Urinary bladder (tissue), 3 donors: ENCODE measurements at regions not wholly inside any gene's neighbourhood (a gene's known extent, or its start where the extent isn't known, plus 50 kb on each side); places are given as distances from the start of the nearest gene placed in this dataset.

Experiments used
- DNase-seq: peaks from one replicate; pipeline ENCODE4 v3.0.0-alpha.2; 2015; ENCODE audit errors: extremely low spot score
- H3K27ac ChIP-seq: one replicate; pipeline ENCODE4 v1.5.1; 2013; ENCODE audit warnings: low read depth, mild to moderate bottlenecking, moderate library complexity
- H3K36me3 ChIP-seq: one replicate; pipeline ENCODE4 v1.6.1; 2013; ENCODE audit warnings: mild to moderate bottlenecking, moderate library complexity; ENCODE audit not compliant: insufficient read depth
- H3K4me1 ChIP-seq: one replicate; pipeline ENCODE4 v1.6.1; 2013; ENCODE audit warnings: mild to moderate bottlenecking, moderate library complexity; ENCODE audit not compliant: insufficient read depth
- H3K4me3 ChIP-seq: one replicate; pipeline ENCODE4 v1.5.1; 2013; ENCODE audit warnings: low read depth, low read length
- WGBS: extraction: QIAGEN DNeasy Blood & Tissue Kit; methylation state at CpG from one replicate; pipeline ENCODE4 v1.1.7; 2013; 5-methylcytosine and 5-hydroxymethylcytosine counted together
- donor health status: healthy with polysubstance abuse.
- donor health status: healthy.

DNA sequence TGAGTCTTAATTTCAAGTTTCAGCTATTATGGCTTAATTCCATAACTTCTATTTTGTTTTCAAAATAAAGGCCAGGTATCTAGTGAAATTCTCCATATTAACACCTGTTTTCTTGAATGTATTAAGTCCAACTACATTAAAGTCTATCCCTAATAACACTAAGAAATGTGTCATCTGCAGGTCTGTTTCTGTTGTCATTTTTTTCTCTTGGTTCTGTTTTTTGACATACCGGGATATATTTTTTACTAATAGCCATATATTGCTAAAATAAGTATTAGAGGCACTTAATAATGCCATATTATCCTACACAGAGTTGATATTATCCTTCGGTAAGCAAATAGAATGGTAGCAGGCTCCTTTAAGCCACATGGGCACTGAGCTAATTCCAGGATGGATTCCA, 176.0 kb upstream of the MPPED2 start:
- Histone ChIP-seq H3K4me1 (no peaks in the 10 kb centered on the region), H3K4me3 (no peak overlapping the region), H3K36me3 (no peaks in the 10 kb centered on the region), H3K27ac (no peak overlapping the region)
- 94% methylated on average over 2 of the region's 2 CpGs for WGBS
- no peak for DNase-seq

DNA sequence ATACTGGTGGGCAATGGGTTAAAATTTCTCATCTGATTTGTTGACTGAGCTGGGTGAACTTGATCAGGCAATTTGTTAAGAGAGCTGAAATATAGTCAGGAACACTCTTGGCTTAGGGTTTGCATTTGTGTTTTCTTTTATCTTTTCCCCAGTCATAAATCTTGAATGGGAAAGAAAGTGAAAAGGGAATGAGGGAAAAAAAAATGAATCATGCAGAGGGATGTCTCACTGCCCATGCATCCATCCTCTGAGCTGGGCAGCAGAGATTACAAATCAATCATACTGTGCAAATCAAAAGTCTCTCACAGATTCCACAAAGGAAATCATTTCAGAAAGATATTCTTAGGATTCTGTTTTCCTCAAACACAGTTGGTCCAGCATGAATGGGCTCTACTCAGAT, 174.2 kb upstream of the MPPED2 start:
- Histone ChIP-seq H3K4me1 (no peaks in the 10 kb centered on the region), H3K27ac (no peak overlapping the region), H3K36me3 (no peaks in the 10 kb centered on the region), H3K4me3 (no peak overlapping the region)
- no peak for DNase-seq

GRCh38 chr11:30758946-30759504, 172.9 kb upstream of the MPPED2 start:
- WGBS, result 33% methylated on average over 11 of the region's 11 CpGs
- Histone ChIP-seq H3K36me3 (no peaks in the 10 kb centered on the region), H3K27ac (no peak overlapping the region), H3K4me1 (no peaks in the 10 kb centered on the region), H3K4me3 (no peak overlapping the region)
- no peak for DNase-seq

- no peak overlapping the region for H3K4me3 ChIP-seq
- 49% methylated on average over 1 of the region's 1 CpG for WGBS
- no peaks in the 10 kb centered on the region for H3K36me3 ChIP-seq
- no peak for DNase-seq
- H3K27ac ChIP-seq, result no peak overlapping the region
- H3K4me1 ChIP-seq, result no peaks in the 10 kb centered on the region
Measured at GRCh38 chr11:30758518-30758917, 172.4 kb upstream of the MPPED2 start.

DNA sequence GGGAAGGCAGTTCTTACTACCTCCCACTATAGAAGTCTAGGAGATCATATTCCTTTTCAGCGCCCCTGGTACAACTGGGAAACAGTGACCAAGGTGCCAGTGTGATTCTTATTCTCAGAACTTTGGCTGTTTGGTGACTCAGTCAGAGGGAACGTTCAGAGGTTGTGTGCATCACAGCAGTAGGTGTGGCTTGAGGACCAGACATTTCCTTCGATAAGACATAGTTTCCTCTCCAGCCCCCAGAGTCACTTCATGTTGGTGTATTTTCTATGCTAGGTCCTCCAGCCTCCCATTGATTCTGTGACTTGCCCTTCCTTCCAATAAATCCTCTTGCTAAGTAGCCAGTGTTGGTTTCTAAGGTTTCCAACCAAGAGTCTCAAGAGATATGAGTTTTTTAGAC, 171.9 kb upstream of the MPPED2 start:
- WGBS, result 70% methylated on average over 3 of the region's 3 CpGs
- Histone ChIP-seq H3K4me1 (no peaks in the 10 kb centered on the region), H3K27ac (no peak overlapping the region), H3K36me3 (no peaks in the 10 kb centered on the region), H3K4me3 (no peak overlapping the region)
- DNase-seq, result no peak

- Histone ChIP-seq H3K4me3 (no peak overlapping the region), H3K4me1 (no peaks in the 10 kb centered on the region), H3K27ac (no peak overlapping the region), H3K36me3 (no peaks in the 10 kb centered on the region)
- WGBS, result 38% methylated on average over 2 of the region's 2 CpGs
- no peak for DNase-seq
Measured at GRCh38 chr11:30753994-30754393, 167.8 kb upstream of the MPPED2 start.

DNA sequence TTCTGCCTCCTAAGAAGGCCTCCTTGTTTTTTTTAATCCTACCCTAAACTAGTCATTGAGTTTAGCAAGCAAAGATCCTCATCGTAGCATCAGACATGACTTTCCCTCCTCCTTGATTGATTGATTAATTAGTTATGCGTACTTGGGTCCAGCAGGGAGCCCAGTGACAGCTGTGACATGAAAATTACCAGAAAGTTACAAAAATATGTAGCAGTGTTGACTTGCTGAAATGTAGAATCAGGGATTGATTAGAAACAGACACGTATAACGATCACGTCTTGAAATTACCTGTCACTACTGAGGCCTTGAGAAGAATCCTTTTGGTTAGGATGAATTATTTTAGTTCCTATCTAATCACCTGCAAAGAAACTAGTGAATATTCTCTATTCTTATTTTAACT, 167.4 kb upstream of the MPPED2 start:
- Histone ChIP-seq H3K4me3 (no peak overlapping the region), H3K36me3 (no peaks in the 10 kb centered on the region), H3K4me1 (no peaks in the 10 kb centered on the region), H3K27ac (no peak overlapping the region)
- WGBS, result 80% methylated on average over 5 of the region's 5 CpGs
- DNase-seq, result no peak

GRCh38 chr11:30749268-30749667, 163.1 kb upstream of the MPPED2 start:
- no peak for DNase-seq
- Histone ChIP-seq H3K27ac (no peak overlapping the region), H3K4me1 (no peaks in the 10 kb centered on the region), H3K36me3 (no peaks in the 10 kb centered on the region), H3K4me3 (no peak overlapping the region)
- 46% methylated on average over 2 of the region's 2 CpGs for WGBS

GRCh38 chr11:30741039-30741550, 154.9 kb upstream of the MPPED2 start:
- WGBS, result 49% methylated on average over 10 of the region's 10 CpGs
- H3K4me3 ChIP-seq, result no peak overlapping the region
- DNase-seq, result peak; percentile 21
- no peaks in the 10 kb centered on the region for H3K4me1 ChIP-seq
- no peaks in the 10 kb centered on the region for H3K36me3 ChIP-seq
- H3K27ac ChIP-seq, result no peak overlapping the region

- Histone ChIP-seq H3K27ac (no peak overlapping the region), H3K4me1 (no peaks in the 10 kb centered on the region), H3K36me3 (no peaks in the 10 kb centered on the region), H3K4me3 (no peak overlapping the region)
- 45% methylated on average over 1 of the region's 1 CpG for WGBS
- no peak for DNase-seq
Measured at GRCh38 chr11:30740091-30740490, 153.9 kb upstream of the MPPED2 start.

- Histone ChIP-seq H3K27ac (no peak overlapping the region), H3K36me3 (no peaks in the 10 kb centered on the region), H3K4me3 (no peak overlapping the region), H3K4me1 (no peaks in the 10 kb centered on the region)
- no peak for DNase-seq
Measured at GRCh38 chr11:30735946-30736345, 149.8 kb upstream of the MPPED2 start.

DNA sequence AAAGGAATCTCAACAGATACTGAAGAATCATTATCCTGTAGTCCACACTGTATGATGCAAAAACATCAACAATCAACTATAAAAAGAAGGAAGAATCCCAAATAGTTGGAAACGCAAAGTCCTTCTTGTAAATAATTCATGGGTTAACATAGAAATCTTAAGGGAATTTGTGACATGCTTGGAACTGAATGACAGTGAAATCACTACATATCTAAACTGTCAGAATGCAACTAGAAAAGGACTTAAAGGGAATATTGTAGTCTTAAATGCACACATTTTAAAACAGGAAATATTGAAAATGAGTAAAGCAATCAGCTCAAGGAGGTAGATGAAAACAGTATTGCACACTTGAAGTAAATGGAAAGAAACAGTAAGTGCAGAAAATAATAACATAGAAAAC, 147.6 kb upstream of the MPPED2 start:
- H3K4me3 ChIP-seq, result no peak overlapping the region
- no peak overlapping the region for H3K27ac ChIP-seq
- no peaks in the 10 kb centered on the region for H3K4me1 ChIP-seq
- 71% methylated on average over 1 of the region's 1 CpG for WGBS
- no peak for DNase-seq
- no peaks in the 10 kb centered on the region for H3K36me3 ChIP-seq

DNA sequence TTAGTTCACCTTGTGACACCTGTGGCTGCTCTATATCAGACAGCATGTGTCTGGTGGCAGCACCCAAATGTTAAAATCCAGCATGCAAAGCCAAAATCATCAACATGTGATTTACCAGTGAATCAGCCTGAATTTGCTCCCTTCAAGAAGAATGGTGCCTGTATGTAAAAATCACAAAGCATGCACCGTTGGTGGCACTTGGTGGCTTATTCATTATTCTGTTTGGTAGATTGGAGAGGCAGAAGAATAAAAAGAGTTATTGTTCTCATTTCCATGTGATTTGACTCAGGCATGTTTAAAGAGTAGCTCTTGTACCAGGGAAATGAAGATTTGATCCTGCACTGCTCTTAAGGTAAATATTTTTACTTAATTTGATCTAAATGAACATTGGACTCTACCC, 143.9 kb upstream of the MPPED2 start:
- no peaks in the 10 kb centered on the region for H3K4me1 ChIP-seq
- no peak overlapping the region for H3K4me3 ChIP-seq
- WGBS, result 71% methylated on average over 1 of the region's 1 CpG
- no peak for DNase-seq
- no peaks in the 10 kb centered on the region for H3K36me3 ChIP-seq
- H3K27ac ChIP-seq, result no peak overlapping the region

DNA sequence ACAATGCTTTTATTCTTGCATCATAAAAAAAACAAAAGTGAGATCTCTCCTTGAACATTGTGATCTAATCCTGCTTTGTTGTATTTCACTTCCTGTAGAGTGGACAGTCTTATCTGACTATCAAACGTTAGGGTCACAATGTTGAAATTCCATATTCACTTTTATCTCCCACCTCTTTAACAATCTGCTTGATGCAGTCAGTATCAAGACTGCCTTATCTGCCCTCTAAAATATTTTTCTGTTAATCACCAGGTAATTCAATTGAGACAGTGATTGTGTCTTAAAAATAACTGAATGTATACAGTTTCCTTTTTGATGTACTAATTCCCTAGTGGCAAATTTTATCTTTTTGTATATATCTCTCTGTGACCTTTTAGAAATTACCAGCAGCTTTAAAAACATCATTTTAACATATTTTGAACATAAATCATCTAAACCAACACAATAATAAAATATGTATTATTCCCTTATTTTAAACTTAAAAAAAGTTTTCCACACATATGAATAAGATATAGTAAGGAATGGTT, 143.1 kb upstream of the MPPED2 start:
- H3K4me1 ChIP-seq, result no peaks in the 10 kb centered on the region
- no peak overlapping the region for H3K4me3 ChIP-seq
- H3K36me3 ChIP-seq, result no peaks in the 10 kb centered on the region
- 10% methylated on average over 1 of the region's 1 CpG for WGBS
- no peak for DNase-seq
- H3K27ac ChIP-seq, result no peak overlapping the region
